ENCODE measurements at regions not wholly inside any gene's neighbourhood (a gene's known extent, or its start where the extent isn't known, plus 50 kb on each side); places are given as distances from the start of the nearest gene placed in this dataset.

DNA sequence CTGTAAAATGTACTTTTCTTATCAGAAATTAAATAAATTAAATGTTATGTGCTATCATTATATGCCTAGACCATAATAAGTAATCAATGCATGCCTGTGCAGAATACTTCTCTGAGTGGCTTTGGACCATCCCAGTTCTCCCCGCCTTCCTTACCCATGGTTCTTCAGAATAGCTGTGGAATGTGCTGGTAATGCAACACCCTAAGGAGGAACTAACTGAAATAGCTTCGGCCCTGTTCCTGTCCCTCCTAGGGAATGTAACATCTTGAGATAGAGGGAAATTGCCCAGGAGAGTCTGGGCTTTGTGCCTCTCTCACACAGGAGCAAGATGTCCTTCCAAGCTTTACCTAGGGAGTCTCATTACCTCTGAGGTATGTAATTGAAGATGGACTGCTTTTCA, 693.6 kb upstream of the HS3ST1 start:
- no peaks in the 10 kb centered on the region for H3K9me3 ChIP-seq
- CTCF ChIA-PET: no interaction called here
- no peak for TF ChIP-seq TEAD4 (IDR thresholded peaks at IDR 0.05; ENCODE audit: borderline replicate concordance, insufficient read depth)
- no peak for TF ChIP-seq YY1 (IDR thresholded peaks at IDR 0.05; ENCODE audit: low read depth)
- no peak for TF ChIP-seq FOXJ3 (CRISPR knock-in tag; IDR thresholded peaks at IDR 0.05)
- TF ChIP-seq MXI1 (IDR thresholded peaks at IDR 0.05; ENCODE audit: low read depth, low read length): no peak
- no peak for TF ChIP-seq JUND (IDR thresholded peaks at IDR 0.05)
- no peak for TF ChIP-seq ELF1 (IDR thresholded peaks at IDR 0.05)
- TF ChIP-seq, protein P1, sequence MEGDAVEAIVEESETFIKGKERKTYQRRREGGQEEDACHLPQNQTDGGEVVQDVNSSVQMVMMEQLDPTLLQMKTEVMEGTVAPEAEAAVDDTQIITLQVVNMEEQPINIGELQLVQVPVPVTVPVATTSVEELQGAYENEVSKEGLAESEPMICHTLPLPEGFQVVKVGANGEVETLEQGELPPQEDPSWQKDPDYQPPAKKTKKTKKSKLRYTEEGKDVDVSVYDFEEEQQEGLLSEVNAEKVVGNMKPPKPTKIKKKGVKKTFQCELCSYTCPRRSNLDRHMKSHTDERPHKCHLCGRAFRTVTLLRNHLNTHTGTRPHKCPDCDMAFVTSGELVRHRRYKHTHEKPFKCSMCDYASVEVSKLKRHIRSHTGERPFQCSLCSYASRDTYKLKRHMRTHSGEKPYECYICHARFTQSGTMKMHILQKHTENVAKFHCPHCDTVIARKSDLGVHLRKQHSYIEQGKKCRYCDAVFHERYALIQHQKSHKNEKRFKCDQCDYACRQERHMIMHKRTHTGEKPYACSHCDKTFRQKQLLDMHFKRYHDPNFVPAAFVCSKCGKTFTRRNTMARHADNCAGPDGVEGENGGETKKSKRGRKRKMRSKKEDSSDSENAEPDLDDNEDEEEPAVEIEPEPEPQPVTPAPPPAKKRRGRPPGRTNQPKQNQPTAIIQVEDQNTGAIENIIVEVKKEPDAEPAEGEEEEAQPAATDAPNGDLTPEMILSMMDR (IDR thresholded peaks at IDR 0.05): no peak
- no peak for TF ChIP-seq RCOR1 (IDR thresholded peaks at IDR 0.05; ENCODE audit: low read length)
- no peak for TF ChIP-seq TCF12 (IDR thresholded peaks at IDR 0.05)
- no peak for TF ChIP-seq NFIC (IDR thresholded peaks at IDR 0.05; ENCODE audit: borderline replicate concordance)
- TF ChIP-seq TAF1 (IDR thresholded peaks at IDR 0.05; ENCODE audit: borderline replicate concordance, low read depth, low read length): no peak
- H3K27me3 ChIP-seq (ENCODE audit: insufficient read depth): no peaks in the 10 kb centered on the region
- no peak overlapping the region for H3K27ac ChIP-seq (ENCODE audit: low read depth in 2 of 2, low read length in 1 of 2)
- POLR2A ChIA-PET: no interaction called here
- H3K36me3 ChIP-seq (replicated peaks in 1 of 2; ENCODE audit: control insufficient read depth in 1 of 2, insufficient read depth in 2 of 2, low read length in 1 of 2): no peaks in the 10 kb centered on the region
- no peak for DNase-seq
- H3K4me2 ChIP-seq: no peak overlapping the region
- 14% methylated on average over 2 of the region's 2 CpGs for WGBS (ENCODE audit: low lambda C conversion rate)
- H3K9ac ChIP-seq: no peak overlapping the region
- H3F3A ChIP-seq (replicated peaks; ENCODE audit: insufficient read depth): no peaks in the 10 kb centered on the region
- no peaks in the 10 kb centered on the region for H3K4me1 ChIP-seq (ENCODE audit: control insufficient read depth in 1 of 2, insufficient read depth in 2 of 2, low read depth in 1 of 2, low read length in 1 of 2)
- no peaks in the 10 kb centered on the region for H3K9me2 ChIP-seq
- no peaks in the 10 kb centered on the region for H3K79me2 ChIP-seq (ENCODE audit: insufficient read depth)
- H3K4me3 ChIP-seq (ENCODE audit: low read depth in 2 of 2, low read length in 1 of 2): no peak overlapping the region
- H4K20me1 ChIP-seq (ENCODE audit: insufficient read depth): no peaks in the 10 kb centered on the region
- no peak overlapping the region for H2AFZ ChIP-seq (ENCODE audit: low read depth)

DNA sequence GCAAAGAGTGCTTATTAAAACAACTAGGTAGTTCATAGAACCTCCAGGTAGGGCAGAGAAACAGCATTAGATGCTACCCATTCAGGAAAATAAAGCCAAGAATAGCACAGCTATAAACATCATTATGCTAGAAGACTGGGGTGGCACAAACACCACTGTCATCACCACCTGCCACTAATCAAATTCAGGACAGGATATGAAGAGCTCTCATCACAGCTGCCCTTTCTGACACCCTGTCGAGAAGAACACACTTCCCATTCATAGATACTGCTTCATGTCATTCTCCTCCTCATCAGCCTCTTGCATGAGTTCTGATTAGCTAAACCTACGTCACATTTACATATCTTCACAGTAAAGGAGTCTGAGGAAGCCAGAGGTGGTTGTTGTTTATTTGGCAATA, 692.3 kb upstream of the HS3ST1 start:
- Histone ChIP-seq H3K36me3 (replicated peaks in 1 of 2; ENCODE audit: control insufficient read depth in 1 of 2, insufficient read depth in 2 of 2, low read length in 1 of 2) (no peaks in the 10 kb centered on the region), H2AFZ (ENCODE audit: low read depth) (no peak overlapping the region), H3F3A (replicated peaks; ENCODE audit: insufficient read depth) (no peaks in the 10 kb centered on the region), H3K9me2 (no peaks in the 10 kb centered on the region), H4K20me1 (ENCODE audit: insufficient read depth) (no peaks in the 10 kb centered on the region), H3K4me3 (ENCODE audit: low read depth in 2 of 2, low read length in 1 of 2) (no peak overlapping the region), H3K4me1 (ENCODE audit: control insufficient read depth in 1 of 2, insufficient read depth in 2 of 2, low read depth in 1 of 2, low read length in 1 of 2) (no peaks in the 10 kb centered on the region), H3K4me2 (no peak overlapping the region), H3K9me3 (no peaks in the 10 kb centered on the region), H3K27ac (ENCODE audit: low read depth in 2 of 2, low read length in 1 of 2) (no peak overlapping the region), H3K79me2 (ENCODE audit: insufficient read depth) (no peaks in the 10 kb centered on the region), H3K9ac (no peak overlapping the region), H3K27me3 (ENCODE audit: insufficient read depth) (no peaks in the 10 kb centered on the region)
- POLR2A ChIA-PET: no interaction called here
- 0% methylated on average over 2 of the region's 2 CpGs for WGBS (ENCODE audit: low lambda C conversion rate)
- DNase-seq: no peak
- CTCF ChIA-PET: no interaction called here
- TF ChIP-seq RXRA (IDR thresholded peaks at IDR 0.05; ENCODE audit: borderline replicate concordance, low read depth) (no peak), MEF2A (IDR thresholded peaks at IDR 0.05; ENCODE audit: borderline replicate concordance, low read depth) (no peak), YY1 (IDR thresholded peaks at IDR 0.05; ENCODE audit: low read depth) (no peak), EP300 (IDR thresholded peaks at IDR 0.05; ENCODE audit: borderline replicate concordance in 1 of 2, low read depth in 1 of 2, low read length in 1 of 2) (no peak), FOXJ3 (CRISPR knock-in tag; IDR thresholded peaks at IDR 0.05) (no peak), TCF12 (IDR thresholded peaks at IDR 0.05) (no peak), RAD21 (IDR thresholded peaks at IDR 0.05; ENCODE audit: low read length) (no peak), POLR2AphosphoS5 (IDR thresholded peaks at IDR 0.05; ENCODE audit: low read depth, low read length) (no peak), CHD2 (IDR thresholded peaks at IDR 0.05; ENCODE audit: low read length, partially characterized antibody) (no peak)
- TF ChIP-seq, protein P2, sequence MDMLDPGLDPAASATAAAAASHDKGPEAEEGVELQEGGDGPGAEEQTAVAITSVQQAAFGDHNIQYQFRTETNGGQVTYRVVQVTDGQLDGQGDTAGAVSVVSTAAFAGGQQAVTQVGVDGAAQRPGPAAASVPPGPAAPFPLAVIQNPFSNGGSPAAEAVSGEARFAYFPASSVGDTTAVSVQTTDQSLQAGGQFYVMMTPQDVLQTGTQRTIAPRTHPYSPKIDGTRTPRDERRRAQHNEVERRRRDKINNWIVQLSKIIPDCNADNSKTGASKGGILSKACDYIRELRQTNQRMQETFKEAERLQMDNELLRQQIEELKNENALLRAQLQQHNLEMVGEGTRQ (IDR thresholded peaks at IDR 0.05; ENCODE audit: borderline replicate concordance, low read depth, low read length): no peak
